Astrocyte (in vitro differentiated cells and primary cell): ENCODE measurements at regions not wholly inside any gene's neighbourhood (a gene's known extent, or its start where the extent isn't known, plus 50 kb on each side); places are given as distances from the start of the nearest gene placed in this dataset.

Source experiments
- DNase-seq: peaks from one replicate; pipeline ENCODE4 v3.0.0-alpha.2; 2010; ENCODE audit warnings: low read depth
- FAIRE-seq: peaks from 2 replicates; lab custom pipeline; 2011; peaks lifted over from hg19 to GRCh38; lab: Jason Lieb, UNC
- H2AFZ ChIP-seq: 2 replicates; pipeline ENCODE4 v1.6.0; 2012; ENCODE audit warnings: low read depth, low read length, inconsistent platforms
- H3K27ac ChIP-seq: 2 replicates; pipeline ENCODE4 v1.5.1; 2011; ENCODE audit warnings: low read depth, low read length, inconsistent platforms
- H3K27me3 ChIP-seq: 2 replicates; pipeline ENCODE4 v1.6.0; 2011; ENCODE audit warnings: low read length, inconsistent platforms; ENCODE audit not compliant: insufficient read depth
- H3K36me3 ChIP-seq: 2 replicates; pipeline ENCODE4 v1.5.1; 2011; ENCODE audit warnings: low read length, inconsistent platforms; ENCODE audit not compliant: insufficient read depth
- H3K4me1 ChIP-seq: 2 replicates; pipeline ENCODE4 v1.5.1; 2011; ENCODE audit warnings: low read length, inconsistent platforms; ENCODE audit not compliant: insufficient read depth
- H3K4me2 ChIP-seq: 2 replicates; pipeline ENCODE4 v1.6.0; 2012; ENCODE audit warnings: low read length, inconsistent platforms
- H3K4me3 ChIP-seq: 2 replicates; pipeline ENCODE4 v1.5.1; 2011; ENCODE audit warnings: low read depth, mild to moderate bottlenecking, low read length, inconsistent platforms; ENCODE audit not compliant: insufficient read depth
- H3K79me2 ChIP-seq: 2 replicates; pipeline ENCODE4 v1.6.0; 2012; ENCODE audit warnings: mild to moderate bottlenecking, low read length, inconsistent platforms; ENCODE audit not compliant: insufficient read depth
- H3K9ac ChIP-seq: 2 replicates; pipeline ENCODE4 v1.6.0; 2012; ENCODE audit warnings: mild to moderate bottlenecking, low read length, inconsistent platforms
- H3K9me3 ChIP-seq: 2 replicates; pipeline ENCODE4 v1.5.1; 2012; ENCODE audit warnings: low read depth, mild to moderate bottlenecking, low read length, inconsistent platforms; ENCODE audit not compliant: insufficient read depth
- H4K20me1 ChIP-seq: 2 replicates; pipeline ENCODE4 v1.6.0; 2012; ENCODE audit warnings: low read length, inconsistent platforms; ENCODE audit not compliant: insufficient read depth
- H3K27ac Mint-ChIP-seq: one replicate; pipeline ENCODE4 v1.8.0; 2021; ENCODE audit warnings: mild to moderate bottlenecking, mixed read lengths; ENCODE audit not compliant: unreplicated experiment
- H3K27me3 Mint-ChIP-seq: one replicate; pipeline ENCODE4 v1.8.0; 2021; ENCODE audit warnings: low read depth, mixed read lengths; ENCODE audit not compliant: unreplicated experiment
- H3K36me3 Mint-ChIP-seq: one replicate; pipeline ENCODE4 v1.8.0; 2021; ENCODE audit warnings: low read depth, mixed read lengths; ENCODE audit not compliant: unreplicated experiment
- H3K4me1 Mint-ChIP-seq: one replicate; pipeline ENCODE4 v1.8.0; 2021; ENCODE audit warnings: low read depth, mixed read lengths; ENCODE audit not compliant: unreplicated experiment
- H3K4me3 Mint-ChIP-seq: one replicate; pipeline ENCODE4 v1.8.0; 2021; ENCODE audit warnings: mild to moderate bottlenecking, moderate library complexity, mixed read lengths; ENCODE audit not compliant: unreplicated experiment
- H3K9me3 Mint-ChIP-seq: one replicate; pipeline ENCODE4 v1.8.0; 2021; ENCODE audit warnings: mild to moderate bottlenecking, mixed read lengths; ENCODE audit not compliant: unreplicated experiment
- CTCF ChIP-seq: IDR thresholded peaks from 2 replicates; pipeline ENCODE4 v1.5.1; 2011; ENCODE audit warnings: low read depth, mild to moderate bottlenecking, inconsistent platforms, low read length, moderate library complexity; ENCODE audit not compliant: insufficient read depth
- EZH2 ChIP-seq: IDR thresholded peaks from 2 replicates; pipeline ENCODE4 v1.6.1; 2012; ENCODE audit warnings: mild to moderate bottlenecking, low read length, inconsistent platforms; ENCODE audit not compliant: insufficient read depth

- H3K27ac ChIP-seq: no peak overlapping the region
Observed at GRCh38 chr5:121581588-121581987, 270.1 kb upstream of the FTMT start.

GRCh38 chr5:121596882-121597281 is 254.8 kb upstream of the FTMT start:
- H3K4me2 ChIP-seq: no peak overlapping the region
- H3K36me3 ChIP-seq: no peaks in the 10 kb centered on the region
- Mint-ChIP-seq H3K27me3 (no peaks in the 10 kb centered on the region), H3K27ac (no peak overlapping the region), H3K36me3 (peaks cover 2% of the 10 kb centered on the region), H3K9me3 (no peaks in the 10 kb centered on the region), H3K4me1 (no peaks in the 10 kb centered on the region), H3K4me3 (no peak overlapping the region)
- DNase-seq (no peak), FAIRE-seq (no peak)
- no peak overlapping the region for H3K27ac ChIP-seq
- H3K9ac ChIP-seq: no peak overlapping the region
- H3K27me3 ChIP-seq: no peaks in the 10 kb centered on the region
- TF ChIP-seq CTCF: no peak
- TF ChIP-seq EZH2: no peak
- no peaks in the 10 kb centered on the region for H4K20me1 ChIP-seq
- no peaks in the 10 kb centered on the region for H3K79me2 ChIP-seq
- no peaks in the 10 kb centered on the region for H3K9me3 ChIP-seq
- H2AFZ ChIP-seq: no peak overlapping the region
- no peak overlapping the region for H3K4me3 ChIP-seq
- no peaks in the 10 kb centered on the region for H3K4me1 ChIP-seq

More at GRCh38 chr5:121581588-121581987, 270.1 kb upstream of the FTMT start:
- no peak for FAIRE-seq
- H3K27me3 ChIP-seq: no peaks in the 10 kb centered on the region
- H4K20me1 ChIP-seq: no peaks in the 10 kb centered on the region
- Mint-ChIP-seq H3K9me3 (no peaks in the 10 kb centered on the region), H3K27ac (no peak overlapping the region), H3K4me3 (no peak overlapping the region), H3K36me3 (no peaks in the 10 kb centered on the region), H3K4me1 (no peaks in the 10 kb centered on the region), H3K27me3 (no peaks in the 10 kb centered on the region)
- no peaks in the 10 kb centered on the region for H3K4me1 ChIP-seq
- H2AFZ ChIP-seq: no peak overlapping the region
- TF ChIP-seq CTCF (no peak), EZH2 (no peak)
- H3K79me2 ChIP-seq: no peaks in the 10 kb centered on the region
- no peaks in the 10 kb centered on the region for H3K36me3 ChIP-seq
- H3K9ac ChIP-seq: no peak overlapping the region
- H3K4me3 ChIP-seq: no peak overlapping the region
- no peak overlapping the region for H3K4me2 ChIP-seq
- DNase-seq: no peak
- no peaks in the 10 kb centered on the region for H3K9me3 ChIP-seq

GRCh38 chr5:121608826-121609225 is 242.9 kb upstream of the FTMT start:
- H3K9me3 Mint-ChIP-seq: no peaks in the 10 kb centered on the region
- no peak overlapping the region for H3K9ac ChIP-seq
- no peaks in the 10 kb centered on the region for H3K9me3 ChIP-seq
- H3K4me3 Mint-ChIP-seq: no peak overlapping the region
- H3K4me2 ChIP-seq: no peak overlapping the region
- no peaks in the 10 kb centered on the region for H3K4me1 Mint-ChIP-seq
- DNase-seq: no peak
- no peak for FAIRE-seq
- no peaks in the 10 kb centered on the region for H3K79me2 ChIP-seq
- H3K27me3 Mint-ChIP-seq: no peaks in the 10 kb centered on the region
- TF ChIP-seq EZH2 (no peak), CTCF (no peak)
- no peak overlapping the region for H2AFZ ChIP-seq
- H3K27ac ChIP-seq: no peak overlapping the region
- H3K4me3 ChIP-seq: no peak overlapping the region
- no peaks in the 10 kb centered on the region for H3K27me3 ChIP-seq
- H3K4me1 ChIP-seq: no peaks in the 10 kb centered on the region
- no peaks in the 10 kb centered on the region for H3K36me3 ChIP-seq
- no peak overlapping the region for H3K27ac Mint-ChIP-seq
- H3K36me3 Mint-ChIP-seq: no peaks in the 10 kb centered on the region
- H4K20me1 ChIP-seq: no peaks in the 10 kb centered on the region
